ENCODE measurements at regions not wholly inside any gene's neighbourhood (a gene's known extent, or its start where the extent isn't known, plus 50 kb on each side); places are given as distances from the start of the nearest gene placed in this dataset.

DNA sequence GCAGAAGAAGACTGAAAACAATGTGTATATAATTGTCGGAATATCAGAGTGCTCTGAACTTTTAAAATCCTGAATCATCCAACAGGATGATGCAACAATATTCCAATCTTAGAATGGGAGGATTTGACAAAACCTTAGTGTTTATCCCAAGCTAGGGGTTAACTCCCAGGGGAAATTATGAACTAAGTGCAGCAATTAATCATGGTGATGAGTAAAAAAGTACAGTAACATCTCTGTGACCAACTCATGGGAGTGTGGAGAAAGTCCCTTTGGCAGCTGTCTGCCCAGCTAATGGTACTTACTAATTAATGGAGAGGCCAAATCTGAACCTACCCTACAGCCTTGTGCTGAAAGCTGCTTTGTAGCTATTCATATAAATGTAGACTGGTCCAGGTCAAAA is 257.6 kb upstream of the DDX53 start:
- no peaks in the 10 kb centered on the region for H3K4me1 ChIP-seq (ENCODE audit: control extremely low read depth in 1 of 4, control insufficient read depth in 4 of 4, insufficient read depth in 4 of 4, low read length in 3 of 4)
- no peak overlapping the region for H3K27ac ChIP-seq (ENCODE audit: insufficient read depth in 1 of 2, low read depth in 1 of 2, low read length in 2 of 2, poor library complexity in 1 of 2, severe bottlenecking in 2 of 2)
- H3K36me3 ChIP-seq (ENCODE audit: control insufficient read depth in 4 of 4, insufficient read depth in 4 of 4, low read length in 3 of 4) = no peaks in the 10 kb centered on the region
- ChIA-PET POLR2A (no interaction called here), CTCF (interaction anchor here (0.5 kb wide), 1 partner anchor 852 kb away, joined by 3 read pairs; no protein-coding TSS in a partner anchor)
- WGBS (ENCODE audit: insufficient coverage) = no CpG with 5 or more reads among the region's 1 CpG
- no peaks in the 10 kb centered on the region for H3K27me3 ChIP-seq (replicated peaks in 2 of 5; ENCODE audit: control insufficient read depth in 4 of 5, insufficient read depth in 5 of 5, low read length in 4 of 5)
- DNase-seq = no peak
- H3K9me3 ChIP-seq (ENCODE audit: control extremely low read depth in 1 of 5, control insufficient read depth in 4 of 5, insufficient read depth in 2 of 5, low read depth in 1 of 5, low read length in 4 of 5) = no peaks in the 10 kb centered on the region
- H3K4me3 ChIP-seq (ENCODE audit: control insufficient read depth in 1 of 7, extremely low read depth in 1 of 7, insufficient read depth in 4 of 7, low read depth in 2 of 7, low read length in 6 of 7) = no peak overlapping the region

DNA sequence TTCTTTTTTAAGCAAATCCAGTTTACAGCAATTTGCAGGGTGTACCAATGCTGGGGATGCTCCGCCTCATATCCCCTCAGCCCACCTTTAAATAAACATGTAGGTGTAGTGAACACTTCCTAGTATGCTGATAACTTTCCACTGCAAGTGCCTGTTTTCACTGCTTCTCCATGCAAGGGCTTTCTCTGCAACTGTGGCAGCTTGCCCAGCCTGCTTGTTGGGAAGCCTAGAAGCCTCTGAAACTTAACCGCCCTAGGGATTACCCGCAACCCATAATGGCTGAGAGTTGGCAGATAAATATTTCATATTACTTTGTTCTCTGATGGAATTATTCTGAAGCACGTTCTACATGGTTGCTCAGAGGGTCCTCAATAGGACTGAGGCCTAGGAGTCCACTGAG is 253.7 kb upstream of the DDX53 start:
- Histone ChIP-seq H3K27ac (ENCODE audit: insufficient read depth in 1 of 2, low read depth in 1 of 2, low read length in 2 of 2, poor library complexity in 1 of 2, severe bottlenecking in 2 of 2) (no peak overlapping the region), H3K4me1 (ENCODE audit: control extremely low read depth in 1 of 4, control insufficient read depth in 4 of 4, insufficient read depth in 4 of 4, low read length in 3 of 4) (no peaks in the 10 kb centered on the region), H3K4me3 (ENCODE audit: control insufficient read depth in 1 of 7, extremely low read depth in 1 of 7, insufficient read depth in 4 of 7, low read depth in 2 of 7, low read length in 6 of 7) (no peak overlapping the region), H3K9me3 (ENCODE audit: control extremely low read depth in 1 of 5, control insufficient read depth in 4 of 5, insufficient read depth in 2 of 5, low read depth in 1 of 5, low read length in 4 of 5) (no peaks in the 10 kb centered on the region), H3K27me3 (replicated peaks in 2 of 5; ENCODE audit: control insufficient read depth in 4 of 5, insufficient read depth in 5 of 5, low read length in 4 of 5) (no peaks in the 10 kb centered on the region), H3K36me3 (ENCODE audit: control insufficient read depth in 4 of 4, insufficient read depth in 4 of 4, low read length in 3 of 4) (no peaks in the 10 kb centered on the region)
- no peak for DNase-seq
- ChIA-PET POLR2A (no interaction called here), CTCF (interaction anchor here (1.0 kb wide), 1 partner anchor 807 kb away, joined by 3 read pairs; no protein-coding TSS in a partner anchor)
- WGBS (ENCODE audit: insufficient coverage) = 95% methylated on average over 3 of the region's 4 CpGs

DNA sequence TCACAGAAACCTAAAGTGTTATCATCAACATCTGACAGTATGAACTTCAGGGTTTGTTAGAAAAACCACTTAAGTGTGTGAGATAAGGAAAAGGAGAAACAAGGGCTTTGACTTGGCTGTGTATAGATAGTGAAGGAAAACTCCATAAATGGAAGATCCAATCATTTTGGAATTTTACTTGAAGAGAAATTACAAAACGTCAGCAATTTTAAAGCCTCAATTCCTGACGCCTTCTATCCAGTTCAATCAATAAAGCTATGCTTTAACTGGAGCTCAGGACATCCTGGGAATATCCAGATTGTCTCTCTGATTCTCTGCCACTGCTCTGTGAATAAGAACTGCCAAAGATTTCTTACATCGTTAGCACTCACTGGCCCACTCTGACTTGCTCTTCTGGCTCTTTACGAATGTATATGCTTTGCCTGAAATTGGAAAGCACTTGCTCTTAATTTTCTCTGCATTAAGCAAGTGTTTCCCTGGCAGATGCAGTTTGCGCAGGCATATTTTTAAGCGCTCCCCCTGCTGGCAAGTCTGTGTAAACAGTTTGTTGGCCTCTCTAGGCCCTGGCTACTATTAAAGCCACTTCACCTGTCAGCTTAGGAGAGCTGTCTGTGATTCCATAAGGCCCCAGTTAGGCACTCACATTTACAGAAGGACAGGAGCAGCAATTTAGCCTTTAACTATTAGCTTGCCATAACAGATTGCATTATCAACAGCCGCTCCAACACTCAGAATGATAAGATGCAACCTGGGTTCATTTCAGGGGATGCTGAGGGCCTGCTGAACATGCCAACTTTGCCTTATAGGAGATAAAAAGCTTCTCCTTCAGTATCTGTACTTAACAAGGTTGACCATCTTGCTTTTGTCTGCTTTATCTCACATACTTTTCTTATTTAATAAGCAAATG is 251.4 kb upstream of the DDX53 start:
- peak; percentile 25 to 67 (median 64) for DNase-seq
- H3K36me3 ChIP-seq (ENCODE audit: control insufficient read depth in 4 of 4, insufficient read depth in 4 of 4, low read length in 3 of 4) = no peaks in the 10 kb centered on the region
- ChIA-PET POLR2A (no interaction called here), CTCF (interaction anchor here (0.6 to 1.8 kb wide), 5 partner anchors 9 to 763 kb away, joined by 3 to 5 read pairs (median 3); no protein-coding TSS in a partner anchor)
- H3K9me3 ChIP-seq (ENCODE audit: control extremely low read depth in 1 of 5, control insufficient read depth in 4 of 5, insufficient read depth in 2 of 5, low read depth in 1 of 5, low read length in 4 of 5) = no peaks in the 10 kb centered on the region
- no peaks in the 10 kb centered on the region for H3K4me1 ChIP-seq (ENCODE audit: control extremely low read depth in 1 of 4, control insufficient read depth in 4 of 4, insufficient read depth in 4 of 4, low read length in 3 of 4)
- no peak overlapping the region for H3K4me3 ChIP-seq (ENCODE audit: control insufficient read depth in 1 of 7, extremely low read depth in 1 of 7, insufficient read depth in 4 of 7, low read depth in 2 of 7, low read length in 6 of 7)
- no peaks in the 10 kb centered on the region for H3K27me3 ChIP-seq (replicated peaks in 2 of 5; ENCODE audit: control insufficient read depth in 4 of 5, insufficient read depth in 5 of 5, low read length in 4 of 5)
- 19% methylated on average over 7 of the region's 7 CpGs for WGBS (ENCODE audit: insufficient coverage)
- H3K27ac ChIP-seq (ENCODE audit: insufficient read depth in 1 of 2, low read depth in 1 of 2, low read length in 2 of 2, poor library complexity in 1 of 2, severe bottlenecking in 2 of 2) = no peak overlapping the region

DNA sequence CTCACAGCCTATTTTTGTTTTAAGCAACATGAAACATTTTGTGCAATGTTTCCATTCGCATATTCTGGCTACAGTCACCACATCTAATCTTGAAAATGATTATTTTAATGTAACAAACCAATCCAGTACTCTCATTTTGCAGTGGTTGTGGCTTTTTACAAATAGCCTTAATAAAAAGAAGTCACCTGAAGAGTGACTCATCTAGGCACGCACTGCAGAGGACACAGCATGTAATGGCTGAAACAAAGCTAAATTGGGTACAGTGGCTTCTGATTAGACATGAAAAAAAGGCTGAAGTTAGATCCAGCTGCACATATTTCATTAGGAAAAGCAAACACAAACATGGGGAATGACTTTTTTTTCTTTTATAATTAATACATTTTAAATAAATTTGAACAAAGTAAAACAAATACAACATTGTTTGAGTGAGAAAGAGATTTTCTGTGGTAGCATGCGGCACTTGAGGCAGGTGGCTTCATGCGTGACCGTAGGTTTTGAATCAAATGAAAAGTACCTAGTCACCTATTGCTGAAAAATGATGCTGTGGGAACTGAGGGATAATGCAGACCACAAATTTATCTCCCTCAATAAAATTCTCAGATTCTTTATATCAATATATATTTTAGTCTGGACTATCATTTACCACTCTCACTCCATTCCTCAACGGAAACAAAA is 240.8 kb upstream of the DDX53 start:
- Histone ChIP-seq H3K4me3 (ENCODE audit: control insufficient read depth in 1 of 7, extremely low read depth in 1 of 7, insufficient read depth in 4 of 7, low read depth in 2 of 7, low read length in 6 of 7) (no peak overlapping the region), H3K27me3 (replicated peaks in 2 of 5; ENCODE audit: control insufficient read depth in 4 of 5, insufficient read depth in 5 of 5, low read length in 4 of 5) (peaks cover 0 to 2% (median 0%) of the 10 kb centered on the region in 5 experiments), H3K4me1 (ENCODE audit: control extremely low read depth in 1 of 4, control insufficient read depth in 4 of 4, insufficient read depth in 4 of 4, low read length in 3 of 4) (no peaks in the 10 kb centered on the region), H3K27ac (ENCODE audit: insufficient read depth in 1 of 2, low read depth in 1 of 2, low read length in 2 of 2, poor library complexity in 1 of 2, severe bottlenecking in 2 of 2) (no peak overlapping the region), H3K36me3 (ENCODE audit: control insufficient read depth in 4 of 4, insufficient read depth in 4 of 4, low read length in 3 of 4) (no peaks in the 10 kb centered on the region), H3K9me3 (ENCODE audit: control extremely low read depth in 1 of 5, control insufficient read depth in 4 of 5, insufficient read depth in 2 of 5, low read depth in 1 of 5, low read length in 4 of 5) (no peaks in the 10 kb centered on the region)
- 100% methylated on average over 4 of the region's 6 CpGs for WGBS (ENCODE audit: insufficient coverage)
- DNase-seq = no peak
- ChIA-PET CTCF (no interaction called here), POLR2A (no interaction called here)

DNA sequence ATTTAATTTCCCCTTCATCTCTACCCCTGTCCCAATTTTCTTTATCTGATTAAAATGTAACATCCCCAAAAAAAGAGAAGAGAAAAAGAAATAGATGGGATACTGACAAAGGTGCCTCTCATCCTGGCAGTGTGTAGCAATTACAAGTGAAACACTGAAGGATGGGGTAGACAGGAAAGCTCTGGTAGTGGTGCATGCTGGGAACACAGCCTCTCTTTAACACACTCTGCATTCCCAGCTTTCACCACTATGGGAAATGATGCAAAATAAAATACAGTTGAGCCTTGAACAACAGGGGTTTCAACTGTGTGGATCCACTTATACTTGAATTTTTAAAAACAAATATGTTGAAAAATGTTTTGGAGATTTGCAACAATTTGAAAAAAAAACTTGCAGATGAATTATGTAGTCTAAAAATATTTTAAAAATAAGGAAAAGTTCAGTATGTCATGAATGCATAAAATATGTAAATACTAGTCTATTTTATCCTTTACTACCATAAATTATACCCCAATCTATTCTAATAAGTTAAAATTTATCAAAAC is 239.2 kb upstream of the DDX53 start:
- CTCF ChIA-PET = no interaction called here
- no peaks in the 10 kb centered on the region for H3K27me3 ChIP-seq (replicated peaks in 2 of 5; ENCODE audit: control insufficient read depth in 4 of 5, insufficient read depth in 5 of 5, low read length in 4 of 5)
- no peaks in the 10 kb centered on the region for H3K36me3 ChIP-seq (ENCODE audit: control insufficient read depth in 4 of 4, insufficient read depth in 4 of 4, low read length in 3 of 4)
- H3K9me3 ChIP-seq (ENCODE audit: control extremely low read depth in 1 of 5, control insufficient read depth in 4 of 5, insufficient read depth in 2 of 5, low read depth in 1 of 5, low read length in 4 of 5) = no peaks in the 10 kb centered on the region
- no peak for DNase-seq
- POLR2A ChIA-PET = no interaction called here
- no peak overlapping the region for H3K4me3 ChIP-seq (ENCODE audit: control insufficient read depth in 1 of 7, extremely low read depth in 1 of 7, insufficient read depth in 4 of 7, low read depth in 2 of 7, low read length in 6 of 7)
- H3K27ac ChIP-seq (ENCODE audit: insufficient read depth in 1 of 2, low read depth in 1 of 2, low read length in 2 of 2, poor library complexity in 1 of 2, severe bottlenecking in 2 of 2) = no peak overlapping the region
- no peaks in the 10 kb centered on the region for H3K4me1 ChIP-seq (ENCODE audit: control extremely low read depth in 1 of 4, control insufficient read depth in 4 of 4, insufficient read depth in 4 of 4, low read length in 3 of 4)

DNA sequence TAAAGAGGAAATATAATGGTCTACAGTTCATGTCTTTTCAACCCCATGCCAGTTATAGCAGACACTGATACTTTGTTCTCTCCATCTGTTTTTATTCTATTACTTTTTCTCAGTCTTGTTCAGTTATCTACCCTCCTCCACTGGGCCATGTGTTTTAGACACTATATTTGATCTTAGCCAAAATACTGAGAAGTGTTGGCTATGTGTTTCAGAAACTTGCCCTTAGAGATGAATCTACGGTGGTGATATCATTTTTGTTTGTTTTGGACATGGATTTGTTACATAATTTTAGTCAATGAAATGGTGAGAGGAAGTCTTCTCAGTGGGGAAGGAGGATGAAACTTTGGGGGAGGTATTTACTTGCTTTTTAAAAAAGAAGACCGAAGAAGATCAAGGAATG is 211.5 kb upstream of the DDX53 start:
- H3K9me3 ChIP-seq (ENCODE audit: control extremely low read depth in 1 of 5, control insufficient read depth in 4 of 5, insufficient read depth in 2 of 5, low read depth in 1 of 5, low read length in 4 of 5) = no peaks in the 10 kb centered on the region
- CTCF ChIA-PET = no interaction called here
- no peak for DNase-seq
- H3K27me3 ChIP-seq (replicated peaks in 2 of 5; ENCODE audit: control insufficient read depth in 4 of 5, insufficient read depth in 5 of 5, low read length in 4 of 5) = no peaks in the 10 kb centered on the region
- H3K4me3 ChIP-seq (ENCODE audit: control insufficient read depth in 1 of 7, extremely low read depth in 1 of 7, insufficient read depth in 4 of 7, low read depth in 2 of 7, low read length in 6 of 7) = no peak overlapping the region
- POLR2A ChIA-PET = no interaction called here
- no peaks in the 10 kb centered on the region for H3K4me1 ChIP-seq (ENCODE audit: control extremely low read depth in 1 of 4, control insufficient read depth in 4 of 4, insufficient read depth in 4 of 4, low read length in 3 of 4)
- WGBS (ENCODE audit: insufficient coverage) = 88% methylated on average over 2 of the region's 2 CpGs
- H3K27ac ChIP-seq (ENCODE audit: insufficient read depth in 1 of 2, low read depth in 1 of 2, low read length in 2 of 2, poor library complexity in 1 of 2, severe bottlenecking in 2 of 2) = no peak overlapping the region
- no peaks in the 10 kb centered on the region for H3K36me3 ChIP-seq (ENCODE audit: control insufficient read depth in 4 of 4, insufficient read depth in 4 of 4, low read length in 3 of 4)

DNA sequence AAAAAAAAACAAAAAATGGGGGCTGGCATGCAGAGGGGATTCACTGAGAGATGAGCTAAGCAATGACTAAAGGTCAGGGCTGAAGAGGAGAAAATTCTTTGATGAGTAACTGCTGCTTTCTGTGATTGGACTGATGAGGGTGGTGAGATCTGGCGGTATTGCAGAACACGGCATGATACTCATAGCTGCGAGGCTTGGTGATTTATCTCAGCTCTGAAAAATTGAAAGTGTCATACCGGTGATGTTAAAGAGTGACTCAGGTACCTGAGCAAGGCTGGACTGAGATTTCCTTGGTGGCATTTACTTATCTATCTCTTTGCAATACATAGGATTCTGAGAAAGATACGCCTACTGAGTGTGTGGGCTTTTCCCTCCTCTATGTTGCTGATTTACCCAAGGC is 204.1 kb upstream of the DDX53 start:
- H3K27ac ChIP-seq (ENCODE audit: insufficient read depth in 1 of 2, low read depth in 1 of 2, low read length in 2 of 2, poor library complexity in 1 of 2, severe bottlenecking in 2 of 2) = no peak overlapping the region
- no peak for DNase-seq
- no peaks in the 10 kb centered on the region for H3K27me3 ChIP-seq (replicated peaks in 2 of 5; ENCODE audit: control insufficient read depth in 4 of 5, insufficient read depth in 5 of 5, low read length in 4 of 5)
- no peak overlapping the region for H3K4me3 ChIP-seq (ENCODE audit: control insufficient read depth in 1 of 7, extremely low read depth in 1 of 7, insufficient read depth in 4 of 7, low read depth in 2 of 7, low read length in 6 of 7)
- ChIA-PET CTCF (no interaction called here), POLR2A (no interaction called here)
- no peaks in the 10 kb centered on the region for H3K36me3 ChIP-seq (ENCODE audit: control insufficient read depth in 4 of 4, insufficient read depth in 4 of 4, low read length in 3 of 4)
- peaks cover 0 to 6% (median 0%) of the 10 kb centered on the region in 4 experiments for H3K4me1 ChIP-seq (ENCODE audit: control extremely low read depth in 1 of 4, control insufficient read depth in 4 of 4, insufficient read depth in 4 of 4, low read length in 3 of 4)
- no peaks in the 10 kb centered on the region for H3K9me3 ChIP-seq (ENCODE audit: control extremely low read depth in 1 of 5, control insufficient read depth in 4 of 5, insufficient read depth in 2 of 5, low read depth in 1 of 5, low read length in 4 of 5)
- WGBS (ENCODE audit: insufficient coverage) = 89% methylated on average over 4 of the region's 5 CpGs
